HCEC 1CT (cell line): ENCODE measurements at regions not wholly inside any gene's neighbourhood (a gene's known extent, or its start where the extent isn't known, plus 50 kb on each side); places are given as distances from the start of the nearest gene placed in this dataset.
"Not testable (repeated sequence)": the region's sequence is repeated elsewhere in the genome, so short reads cannot be mapped to it uniquely, and the experiment has no call there.

ENCODE experiments used
- DNase-seq: peaks from one replicate; pipeline ENCODE4 v3.0.0-alpha.2; 2017

- DNase-seq = no peak
Observed at GRCh38 chr3:107939691-107940442, 151.0 kb downstream of the CD47 start.

DNA sequence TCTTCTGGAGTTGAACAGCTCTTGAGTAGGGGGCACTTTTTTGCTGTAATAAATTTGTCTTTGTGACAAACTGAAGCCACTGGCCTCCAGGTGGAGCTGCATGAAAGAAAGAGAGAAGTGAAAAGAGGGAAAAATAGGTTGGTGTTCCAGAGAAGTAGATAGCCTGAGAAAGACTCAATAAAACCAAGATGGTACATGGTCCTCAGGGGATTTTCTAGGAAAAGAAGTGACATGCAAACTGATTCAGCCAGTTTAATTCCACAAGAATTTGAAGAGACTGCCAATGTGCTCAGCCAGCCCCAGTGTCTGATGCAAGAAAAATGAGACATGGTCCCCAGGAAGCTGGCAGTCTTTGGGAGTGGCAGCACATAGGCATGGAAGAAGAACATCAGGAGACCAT, 152.7 kb downstream of the CD47 start:
- peak; percentile 24 for DNase-seq

DNA sequence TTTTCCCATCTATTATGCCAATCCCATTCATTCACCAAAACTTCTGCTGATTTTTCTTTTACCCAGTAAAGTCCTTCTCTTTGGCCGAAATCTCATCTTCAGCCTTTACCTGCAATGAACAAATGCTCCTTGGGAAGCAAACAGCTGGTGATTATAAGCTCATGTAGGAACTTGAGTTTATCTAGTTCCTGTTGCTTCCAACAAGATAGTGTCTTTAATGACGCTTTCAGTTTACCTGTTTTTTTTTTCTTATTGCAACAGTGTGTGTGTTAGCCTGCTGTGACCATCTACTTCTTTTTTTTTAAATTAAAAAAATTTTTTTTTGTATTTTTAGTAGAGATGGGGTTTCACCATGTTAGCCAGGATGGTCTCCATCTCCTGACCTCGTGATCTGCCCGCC, 156.0 kb downstream of the CD47 start:
- no peak for DNase-seq

- DNase-seq = no peak
Observed at GRCh38 chr3:107933450-107933849, 157.4 kb downstream of the CD47 start.

DNA sequence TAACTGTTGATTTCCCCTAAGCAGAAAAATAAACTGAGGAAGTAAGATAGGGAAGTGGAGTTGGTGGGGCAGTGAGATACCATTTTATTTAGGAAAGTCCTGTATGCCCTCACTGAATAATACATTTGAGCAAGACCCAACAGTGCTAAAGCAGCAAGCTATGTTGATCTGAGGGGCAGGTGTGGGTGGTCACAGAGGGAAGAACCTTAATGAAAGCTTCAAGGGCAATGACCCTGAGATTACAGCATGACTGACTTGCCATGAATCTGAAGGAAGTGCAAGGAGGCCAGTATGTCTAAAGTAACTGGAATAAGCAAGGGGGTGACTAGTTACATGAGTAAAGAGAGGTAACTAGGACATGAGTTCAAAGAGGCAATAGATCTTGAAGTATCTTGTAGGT, 159.5 kb downstream of the CD47 start:
- no peak for DNase-seq

DNA sequence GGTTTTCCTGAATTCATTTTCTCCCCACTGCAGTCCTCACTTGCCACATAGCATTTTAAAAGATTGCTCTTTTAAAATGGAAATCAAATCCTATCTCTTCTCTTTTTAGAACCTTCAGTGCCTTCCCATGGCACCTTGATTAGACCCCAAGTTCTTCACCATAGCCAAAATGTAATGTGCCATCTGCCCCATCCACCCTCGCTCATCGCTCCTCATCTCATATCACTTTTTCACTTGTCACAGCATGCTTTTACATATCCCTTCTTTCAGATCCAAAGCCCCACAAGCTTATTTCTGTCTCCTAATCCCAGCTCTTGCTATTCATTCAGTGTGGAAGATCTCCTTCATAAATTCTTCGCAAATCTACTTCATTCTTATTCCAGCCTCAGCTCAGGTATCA, 161.7 kb downstream of the CD47 start:
- DNase-seq = no peak

DNA sequence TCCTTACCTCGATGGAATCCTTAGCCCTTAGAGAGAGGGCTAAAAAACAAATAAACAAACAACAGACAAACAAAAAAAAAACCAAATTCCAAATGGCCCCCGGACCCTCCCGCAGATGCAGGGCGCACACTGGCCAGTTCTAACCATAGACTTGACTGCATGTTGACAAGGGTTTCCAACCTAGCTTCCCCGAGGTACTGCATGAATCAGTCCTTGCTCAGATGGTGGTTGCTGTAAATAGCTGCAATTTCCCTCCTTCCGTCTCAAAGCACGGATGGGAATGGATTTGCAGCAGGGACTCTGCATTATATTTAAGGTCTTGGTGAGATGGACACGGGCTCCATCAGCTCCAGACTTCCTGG, 162.8 kb downstream of the CD47 start:
- peak; percentile 48 for DNase-seq

- DNase-seq = peak; percentile 62
Observed at GRCh38 chr3:107927361-107928083, 163.3 kb downstream of the CD47 start.

GRCh38 chr3:107925851-107926250, 165.0 kb downstream of the CD47 start:
- DNase-seq = no peak

DNA sequence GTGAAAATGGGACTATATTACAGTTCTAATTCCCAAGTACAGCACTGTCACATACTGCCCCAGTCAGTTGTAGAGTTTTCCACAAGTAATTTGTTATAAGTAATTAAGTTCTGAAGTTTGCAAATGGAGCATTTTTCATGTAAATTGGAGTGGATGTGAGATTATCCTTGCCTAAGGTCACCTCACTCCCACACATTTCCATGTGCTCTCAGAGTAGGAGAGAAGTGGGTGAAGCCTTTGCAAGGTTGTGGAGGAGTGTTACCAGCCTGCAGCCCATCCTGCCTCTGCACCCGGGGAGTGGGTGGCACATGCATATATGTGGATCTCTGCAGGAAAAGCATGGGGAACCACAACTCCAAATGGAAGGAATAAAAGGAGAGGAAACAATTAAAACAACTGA, 169.8 kb downstream of the CD47 start:
- no peak for DNase-seq

GRCh38 chr3:107920538-107920937, 170.3 kb downstream of the CD47 start:
- no peak for DNase-seq

DNA sequence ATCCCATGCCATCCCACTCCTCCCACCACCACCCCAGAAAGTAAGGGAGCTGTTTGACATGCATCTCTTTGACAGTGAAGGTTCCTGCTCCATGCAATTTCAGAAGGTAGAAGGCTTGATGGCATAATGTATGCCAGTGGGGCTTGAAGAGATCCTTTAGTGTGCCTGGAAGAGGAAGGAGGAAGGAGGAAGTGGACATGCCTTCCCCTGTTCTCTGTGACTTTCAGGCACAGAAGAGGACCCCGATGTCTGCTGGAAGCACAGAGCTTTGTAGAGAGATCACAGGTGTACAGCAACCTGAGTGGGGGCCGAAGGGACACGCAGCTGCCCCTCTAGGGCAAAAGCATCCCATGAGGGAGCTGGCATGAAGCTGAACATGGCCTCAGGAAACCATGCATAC, 171.6 kb downstream of the CD47 start:
- no peak for DNase-seq

DNA sequence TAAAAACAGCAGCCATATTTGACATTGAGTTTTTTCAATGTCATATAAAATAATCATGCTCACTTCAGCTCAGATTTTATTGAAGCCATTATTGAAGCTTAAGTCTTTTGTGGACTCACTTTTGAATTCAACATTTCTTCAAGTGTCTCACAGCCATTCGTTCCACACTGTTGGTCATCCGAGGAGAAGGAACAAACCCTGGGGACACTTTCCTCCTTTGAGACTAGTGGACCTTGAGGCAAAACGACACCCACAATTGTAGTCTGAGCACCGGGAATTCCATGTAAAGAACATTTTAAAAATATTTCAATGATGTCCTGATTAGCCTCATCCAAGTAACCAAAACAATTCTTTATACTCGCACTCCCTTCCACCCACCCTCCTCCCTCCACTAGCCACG, 174.7 kb downstream of the CD47 start:
- DNase-seq = no peak

- no peak for DNase-seq
Observed at GRCh38 chr3:107915706-107916105, 175.1 kb downstream of the CD47 start.

GRCh38 chr3:107913701-107914100, 177.1 kb downstream of the CD47 start:
- DNase-seq = peak; percentile 6

DNA sequence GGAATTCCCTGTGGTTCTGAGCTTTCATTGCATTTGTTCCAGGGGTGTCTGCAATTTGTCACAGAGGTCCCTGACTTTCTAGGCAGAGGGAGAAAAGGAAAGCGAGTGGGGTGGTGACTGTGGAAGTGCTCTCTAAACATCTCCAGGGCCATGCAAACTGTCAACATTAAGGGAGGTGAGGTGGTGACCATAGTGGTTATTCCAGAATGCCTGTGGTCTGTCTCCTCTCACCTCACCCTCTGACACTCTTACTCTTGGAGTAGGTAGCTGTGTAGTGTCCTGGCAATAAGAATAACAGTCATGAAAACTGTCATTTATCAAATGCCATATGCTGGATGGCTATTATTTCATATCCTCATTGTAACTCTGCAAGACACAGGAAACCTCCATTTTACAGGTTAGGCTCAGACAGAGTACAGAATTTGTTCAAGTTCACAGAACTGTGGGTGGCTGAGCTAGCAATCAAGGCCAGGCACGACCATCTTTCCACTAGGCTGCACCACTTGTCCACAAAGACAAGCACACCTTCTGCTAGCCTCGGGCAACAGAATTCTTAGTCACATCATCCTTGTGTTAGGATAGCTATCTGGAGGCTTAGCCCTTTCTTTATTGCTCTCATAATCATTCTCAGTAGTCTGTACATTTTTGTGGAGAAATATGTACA, 179.4 kb downstream of the CD47 start:
- DNase-seq = no peak

- no peak for DNase-seq
Observed at GRCh38 chr3:107910713-107911259, 180.0 kb downstream of the CD47 start.

GRCh38 chr3:107909583-107909982, 181.2 kb downstream of the CD47 start:
- DNase-seq = not testable (repeated sequence)

GRCh38 chr3:107907996-107908395, 182.8 kb downstream of the CD47 start:
- no peak for DNase-seq

- no peak for DNase-seq
Observed at GRCh38 chr3:107904536-107905066, 186.2 kb downstream of the CD47 start.

GRCh38 chr3:107899990-107900651, 190.7 kb downstream of the CD47 start:
- DNase-seq = peak; percentile 70

- DNase-seq = no peak
Observed at GRCh38 chr3:107897471-107898061, 193.3 kb downstream of the CD47 start.

DNA sequence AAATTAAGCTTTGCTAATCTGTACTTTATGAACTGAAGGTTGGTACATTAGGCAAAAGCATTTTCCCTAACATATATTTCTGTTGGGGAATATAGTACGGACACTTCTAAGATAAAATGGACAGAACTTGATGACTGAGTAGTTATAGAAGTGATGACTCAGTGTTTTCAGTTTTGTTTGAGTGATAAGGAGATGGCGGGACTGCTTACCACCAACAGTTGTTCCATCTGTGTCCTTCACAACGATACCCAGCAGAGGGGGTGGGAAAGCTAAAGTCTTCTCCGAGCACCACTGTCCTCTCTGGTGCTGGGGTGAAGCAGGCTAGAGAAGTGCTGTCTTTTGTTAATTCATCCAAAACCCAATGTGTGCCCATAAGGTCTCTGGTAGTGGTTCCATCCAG, 195.8 kb downstream of the CD47 start:
- no peak for DNase-seq
